ENCODE measurements at regions not wholly inside any gene's neighbourhood (a gene's known extent, or its start where the extent isn't known, plus 50 kb on each side); places are given as distances from the start of the nearest gene placed in this dataset.
"Not testable (repeated sequence)": the region's sequence is repeated elsewhere in the genome, so short reads cannot be mapped to it uniquely, and the experiment has no call there.

DNA sequence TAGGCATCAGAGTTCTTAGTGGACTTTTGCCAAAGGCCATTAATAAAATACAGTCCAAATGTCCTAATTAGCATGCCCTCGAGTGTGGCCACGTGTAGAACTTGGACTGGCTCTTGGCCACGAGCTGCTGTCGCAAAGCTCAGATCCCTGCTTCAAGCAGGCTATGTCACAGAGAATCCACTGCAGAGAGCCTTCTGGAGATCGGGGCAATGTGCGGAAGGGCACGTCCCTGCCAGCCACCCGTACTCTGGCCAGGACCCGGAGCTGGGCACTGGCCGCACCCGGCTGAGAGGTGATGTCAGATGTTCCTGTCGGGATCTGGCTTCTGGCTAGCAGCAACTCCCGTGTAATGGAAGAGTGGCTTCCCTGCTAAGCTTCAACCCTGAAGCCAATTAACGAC is 432.7 kb upstream of the ID2 start:
- DNase-seq (ENCODE audit: low read depth in 3 of 3) = no peak

DNA sequence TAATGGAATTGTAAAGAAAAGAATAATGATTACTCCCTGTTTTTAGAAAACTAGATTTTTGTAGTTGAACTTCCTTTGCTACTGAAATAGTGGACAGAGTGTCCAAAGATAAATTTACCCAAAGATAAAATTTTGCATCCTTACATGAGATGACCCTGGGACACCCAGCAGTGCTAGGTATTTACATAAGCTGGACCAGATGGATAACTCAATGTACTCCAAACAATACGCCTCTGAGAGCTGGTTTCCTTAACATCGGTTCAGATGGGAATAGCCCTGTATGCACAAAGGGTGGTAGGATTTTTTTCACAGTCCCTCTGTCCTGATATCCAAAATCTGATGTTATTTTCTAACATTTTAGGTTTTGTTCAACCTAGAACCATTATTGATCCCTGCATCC is 432.1 kb upstream of the ID2 start:
- no peak for DNase-seq (ENCODE audit: low read depth in 3 of 3)

DNA sequence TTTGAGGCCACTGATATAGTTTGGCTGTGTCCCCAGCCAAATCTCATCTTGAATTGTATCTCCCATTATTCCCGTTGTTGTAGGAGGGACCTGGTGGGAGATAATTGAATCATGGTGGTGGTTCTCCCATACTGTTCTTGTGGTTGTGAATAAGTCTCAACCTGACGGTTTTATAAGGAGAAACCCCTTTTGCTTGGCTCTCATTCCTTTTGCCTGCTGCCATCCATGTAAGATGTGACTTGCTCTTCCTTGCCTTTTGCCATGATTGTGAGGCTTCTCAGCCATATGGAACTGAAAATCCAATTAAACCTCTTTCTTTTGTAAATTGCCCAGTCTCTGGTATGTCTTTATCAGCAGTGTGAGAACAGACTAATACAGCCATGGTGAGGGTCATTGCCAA is 431.6 kb upstream of the ID2 start:
- not testable (repeated sequence) for DNase-seq (ENCODE audit: low read depth in 3 of 3)

DNA sequence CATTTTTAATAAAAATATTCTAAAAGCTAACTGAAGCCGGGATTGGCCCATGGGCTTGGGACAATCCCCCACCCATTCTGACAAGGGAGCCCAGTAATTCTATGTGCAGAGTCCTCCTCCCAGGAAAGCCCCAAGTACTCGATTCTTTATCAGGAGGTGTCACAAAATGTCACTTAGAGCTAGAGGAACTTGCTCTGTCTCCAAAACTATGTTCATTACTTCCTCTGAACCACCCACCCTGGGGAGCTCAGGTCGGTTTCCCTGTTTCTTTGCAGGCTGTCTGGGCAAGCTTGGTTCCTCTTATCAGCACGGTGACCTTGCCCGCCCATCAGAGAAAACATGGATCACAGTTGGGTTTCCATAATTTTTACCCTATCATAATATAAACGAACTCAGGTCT is 430.6 kb upstream of the ID2 start:
- DNase-seq (ENCODE audit: low read depth in 3 of 3) = no peak

DNA sequence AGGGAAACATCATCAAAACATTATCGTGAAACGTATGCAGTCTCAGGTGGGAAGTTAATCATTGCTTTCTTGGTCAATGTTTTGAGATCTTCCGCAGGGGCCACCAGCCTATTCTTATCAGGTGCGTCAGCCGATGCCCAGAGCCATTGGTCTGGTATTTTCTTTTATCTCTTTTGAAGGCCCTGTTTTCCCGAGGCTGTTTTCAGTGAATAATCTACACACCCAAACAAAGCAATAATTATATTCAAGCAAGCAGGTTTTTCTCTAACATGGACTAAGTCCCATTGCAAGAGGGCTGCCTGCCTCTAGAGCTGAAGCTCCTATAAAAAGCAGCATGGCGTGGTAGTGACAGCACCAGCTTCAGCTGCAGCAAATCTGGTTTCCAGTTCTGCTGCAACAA is 430.0 kb upstream of the ID2 start:
- no peak for DNase-seq (ENCODE audit: low read depth in 3 of 3)

DNA sequence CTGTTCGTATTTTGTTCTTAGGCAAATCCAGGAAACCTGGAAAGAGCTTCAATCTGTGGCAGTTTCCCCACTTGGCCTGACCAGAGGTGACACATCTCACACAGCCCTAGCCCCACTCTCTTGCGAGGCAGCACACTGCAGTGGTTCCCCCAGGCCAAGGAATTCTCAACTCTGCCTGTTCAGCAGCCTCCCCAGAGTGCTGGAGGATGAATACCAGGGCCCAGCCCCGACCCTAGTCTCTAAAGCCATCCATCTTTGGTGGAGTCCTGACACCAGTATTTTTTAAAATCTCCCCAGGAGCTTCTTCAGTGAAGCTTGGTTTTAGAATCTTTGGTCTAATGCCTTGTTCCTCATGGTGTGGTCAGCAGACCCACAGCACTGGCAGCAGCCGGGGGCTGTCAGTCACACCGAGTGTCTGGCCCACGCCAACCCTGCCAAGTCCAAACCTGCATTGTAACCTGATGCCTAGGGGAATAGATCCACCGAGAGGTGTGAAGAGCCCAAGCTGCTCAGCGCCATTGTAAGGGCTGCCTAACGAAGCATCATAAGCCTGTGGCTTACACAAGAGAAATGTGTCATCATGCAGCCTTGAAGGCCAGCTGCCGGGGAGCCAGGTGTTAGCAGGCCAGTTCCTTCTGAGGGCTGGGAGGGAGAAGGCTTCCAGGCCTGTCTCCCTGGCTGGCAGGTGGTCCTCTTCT is 428.7 kb upstream of the ID2 start:
- no peak for DNase-seq (ENCODE audit: low read depth in 3 of 3)

DNA sequence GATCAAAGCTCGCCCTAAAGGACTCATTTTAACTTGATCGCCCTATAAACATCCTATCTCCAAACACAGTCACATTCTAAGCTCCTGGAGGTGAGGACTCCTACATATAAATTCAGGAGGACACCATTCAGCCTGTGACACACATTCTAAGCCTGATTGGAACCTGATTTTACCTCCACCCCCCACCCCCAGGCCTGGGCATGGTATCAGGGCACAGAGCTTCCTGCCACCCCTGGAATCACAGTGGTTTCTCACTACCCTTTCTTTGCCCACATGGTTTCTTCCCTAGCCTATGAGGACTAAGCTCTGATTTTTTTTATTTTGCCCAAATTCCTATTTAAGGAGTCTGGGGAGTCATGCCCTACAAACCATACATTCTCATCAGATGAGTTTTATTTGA is 428.1 kb upstream of the ID2 start:
- DNase-seq (ENCODE audit: low read depth in 3 of 3) = no peak

DNA sequence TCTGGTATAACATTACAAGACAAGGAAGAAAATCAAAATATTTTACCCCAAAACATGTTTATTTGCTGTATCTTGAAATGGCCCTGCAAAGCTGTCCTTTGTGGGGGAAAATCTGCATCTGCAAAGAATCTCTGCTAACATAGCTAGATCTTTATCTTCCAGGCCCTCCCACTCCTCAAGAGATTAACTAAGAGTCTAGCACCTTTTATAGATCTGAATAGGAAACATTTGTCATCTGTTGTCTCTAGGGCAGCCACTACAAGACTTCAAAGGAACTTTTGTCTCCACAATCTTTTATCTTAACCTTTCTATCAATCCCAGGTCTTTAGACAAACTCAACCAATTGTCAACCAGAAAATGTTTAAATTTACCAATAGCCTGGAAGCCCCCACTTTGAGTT is 427.6 kb upstream of the ID2 start:
- DNase-seq (ENCODE audit: low read depth in 3 of 3) = not testable (repeated sequence)

DNA sequence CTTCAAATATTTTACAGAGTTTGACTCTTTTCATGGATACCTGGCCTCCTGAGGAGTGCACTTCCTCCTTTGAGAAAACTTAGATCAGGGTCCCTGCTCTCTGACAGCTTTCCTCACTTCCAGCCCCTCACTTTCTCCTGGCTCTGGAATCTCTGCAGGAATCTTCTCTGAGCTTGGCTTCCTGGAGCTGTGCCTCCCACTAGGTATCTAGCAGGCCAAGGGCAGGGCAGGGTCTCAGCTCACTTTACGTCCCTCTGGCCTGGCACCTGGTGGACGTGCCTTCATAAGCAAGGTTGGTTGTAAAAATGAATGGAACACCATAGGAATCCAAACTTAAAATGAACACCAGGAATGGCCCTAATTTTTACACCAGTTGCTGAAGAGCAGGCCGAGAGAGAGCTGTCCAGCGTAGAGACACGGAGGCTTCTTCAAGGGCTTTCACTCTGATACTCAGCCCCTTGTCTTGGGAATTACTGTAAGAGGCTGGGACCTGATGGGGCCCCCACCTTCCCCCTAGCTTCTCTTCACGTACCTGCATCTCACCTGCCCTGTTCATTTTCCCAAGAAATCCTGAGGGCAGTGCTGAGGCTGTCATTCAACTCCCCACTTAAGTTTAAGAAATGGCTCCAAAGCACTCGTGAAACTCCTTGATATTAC is 426.9 kb upstream of the ID2 start:
- DNase-seq (ENCODE audit: low read depth in 3 of 3) = no peak

DNA sequence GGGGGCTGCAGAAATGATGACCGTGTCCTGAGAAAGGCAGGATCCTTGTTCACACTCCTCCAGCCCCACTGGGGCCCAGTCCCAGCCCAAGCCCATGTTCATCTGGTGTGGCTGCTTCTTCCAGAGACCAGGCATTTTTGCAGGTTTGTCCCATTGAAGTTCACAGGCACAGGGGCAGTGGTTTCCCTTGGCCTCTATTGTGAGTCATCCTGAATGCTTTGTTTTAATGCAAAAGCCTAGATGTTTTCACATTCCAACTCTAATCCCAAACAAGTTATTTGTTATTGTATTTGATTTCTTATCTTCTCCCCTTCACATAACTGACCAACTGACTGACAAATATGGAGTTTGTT is 426.4 kb upstream of the ID2 start:
- DNase-seq (ENCODE audit: low read depth in 3 of 3) = no peak

DNA sequence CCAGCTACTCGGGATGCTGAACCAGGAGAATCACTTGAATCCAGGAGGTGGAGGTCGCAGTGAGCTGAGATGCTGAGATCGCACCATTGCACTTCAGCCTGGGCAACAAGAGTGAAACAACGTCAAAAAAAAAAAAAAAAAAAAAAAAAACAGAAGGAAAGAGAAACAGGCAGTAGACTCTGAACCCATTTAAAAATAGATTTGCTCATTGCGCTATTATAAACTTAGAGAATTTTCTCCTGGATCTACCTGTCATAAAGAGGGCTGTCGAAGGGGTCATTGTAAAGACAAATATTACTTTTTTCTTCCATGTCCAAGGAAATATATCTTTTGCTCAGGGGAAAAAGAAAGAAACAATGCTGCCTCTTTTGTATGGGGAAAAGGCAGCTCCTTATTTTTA is 425.0 kb upstream of the ID2 start:
- DNase-seq (ENCODE audit: low read depth in 3 of 3) = no peak

DNA sequence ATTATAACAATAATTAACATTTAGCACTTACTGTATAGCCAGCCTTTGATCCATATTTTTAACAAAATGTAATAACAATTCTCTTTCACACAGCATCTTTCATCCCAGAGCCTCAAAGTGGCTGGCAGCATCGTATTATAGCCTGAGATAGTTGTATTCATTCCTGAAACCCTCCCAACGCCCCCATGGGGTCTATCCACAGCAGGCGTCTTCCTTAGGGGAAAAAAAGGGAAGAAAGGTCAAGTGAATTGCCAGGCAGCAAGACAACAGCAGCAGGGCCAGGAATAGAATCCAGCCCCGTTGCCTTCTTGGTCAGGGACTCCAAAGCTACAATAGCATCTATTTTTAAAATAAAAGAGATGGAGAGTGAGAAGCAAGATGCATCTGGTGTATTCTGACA is 424.4 kb upstream of the ID2 start:
- no peak for DNase-seq (ENCODE audit: low read depth in 3 of 3)

DNA sequence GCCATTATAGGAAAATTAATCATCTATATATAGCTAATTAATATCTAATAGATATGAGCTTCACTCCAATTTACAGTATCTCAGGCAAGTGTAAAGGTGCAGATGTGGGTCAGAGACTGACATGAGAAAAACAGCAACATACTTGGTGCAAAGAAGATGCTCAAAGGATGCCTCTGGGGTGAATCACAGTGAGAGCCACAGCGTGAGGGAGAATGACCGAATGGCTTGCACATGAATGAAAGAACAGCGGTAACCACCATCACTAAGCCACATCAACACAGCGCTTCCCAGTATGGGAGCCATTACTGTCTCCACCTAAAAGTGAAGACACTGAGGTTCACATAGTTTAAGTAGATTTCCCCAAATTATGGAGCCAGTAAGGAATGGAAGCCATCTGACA is 423.4 kb upstream of the ID2 start:
- no peak for DNase-seq (ENCODE audit: low read depth in 3 of 3)

DNA sequence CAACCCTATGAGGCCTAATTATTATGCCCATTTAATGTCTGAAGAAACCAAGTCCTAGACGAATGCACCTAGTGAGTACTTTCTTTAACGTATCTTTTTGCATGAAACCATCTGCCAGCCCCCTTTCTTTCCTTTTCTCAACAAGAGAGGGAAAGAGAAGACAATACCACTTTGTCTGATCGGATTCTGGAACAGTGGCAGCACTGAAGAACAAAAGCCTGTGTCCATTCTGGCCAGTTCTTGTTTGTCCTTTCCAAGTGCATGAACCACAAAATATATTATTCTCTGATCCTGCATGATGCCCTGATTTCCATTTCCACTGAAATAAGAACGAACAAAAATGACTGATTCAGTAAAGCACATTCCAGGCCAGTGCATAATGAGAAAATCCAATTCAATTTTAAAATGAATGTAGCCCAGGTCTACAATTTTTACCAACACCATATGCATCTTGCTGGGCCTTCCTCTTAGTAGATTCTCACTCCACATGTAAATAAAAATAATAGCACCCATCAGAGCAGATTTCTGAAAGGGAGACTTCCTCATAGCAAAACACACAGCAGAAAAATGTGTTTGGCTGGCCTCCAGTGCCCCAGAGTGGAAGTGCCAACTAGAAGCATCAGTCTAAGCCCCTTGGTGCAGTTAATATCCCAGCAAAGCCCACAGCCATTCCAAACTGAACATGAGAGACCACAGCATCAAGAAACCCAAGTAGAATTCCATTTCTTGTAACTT is 422.6 kb upstream of the ID2 start:
- no peak for DNase-seq (ENCODE audit: low read depth in 3 of 3)

DNA sequence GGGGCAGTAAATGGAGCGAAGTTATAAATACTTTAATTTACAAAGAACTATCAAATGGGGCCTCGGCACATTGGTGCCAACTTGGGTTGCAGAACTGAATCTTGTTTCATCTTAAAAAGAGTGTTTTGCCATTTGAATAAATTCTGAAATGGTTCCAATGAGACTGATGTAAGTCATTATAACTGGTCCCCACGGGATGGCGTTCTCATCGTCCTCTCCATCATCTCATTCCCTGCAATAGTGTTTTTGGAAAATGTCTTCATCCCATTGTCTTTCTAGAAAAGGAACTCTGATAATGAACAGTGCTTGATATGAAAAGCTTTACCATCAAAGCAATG is 422.0 kb upstream of the ID2 start:
- no peak for DNase-seq (ENCODE audit: low read depth in 3 of 3)

DNA sequence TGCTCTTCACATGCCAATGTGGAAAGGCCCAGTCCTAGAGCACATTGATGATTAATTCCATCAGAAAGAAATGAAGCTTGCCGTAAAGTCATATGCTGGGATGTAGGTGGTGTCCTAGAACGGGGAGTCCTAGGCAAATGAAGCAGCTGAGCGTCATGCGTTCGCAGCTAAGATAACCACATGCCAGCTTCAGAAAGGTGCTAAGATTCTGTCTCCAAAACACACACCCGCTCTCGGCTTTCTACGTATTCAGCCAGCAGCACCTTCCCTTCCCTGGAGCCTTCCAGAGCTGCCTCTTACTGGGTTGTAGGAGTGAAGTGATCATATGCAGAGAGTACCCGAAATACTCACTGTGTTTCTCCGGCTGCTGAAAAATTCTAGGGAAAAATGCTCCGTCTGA is 421.6 kb upstream of the ID2 start:
- no peak for DNase-seq (ENCODE audit: low read depth in 3 of 3)

DNA sequence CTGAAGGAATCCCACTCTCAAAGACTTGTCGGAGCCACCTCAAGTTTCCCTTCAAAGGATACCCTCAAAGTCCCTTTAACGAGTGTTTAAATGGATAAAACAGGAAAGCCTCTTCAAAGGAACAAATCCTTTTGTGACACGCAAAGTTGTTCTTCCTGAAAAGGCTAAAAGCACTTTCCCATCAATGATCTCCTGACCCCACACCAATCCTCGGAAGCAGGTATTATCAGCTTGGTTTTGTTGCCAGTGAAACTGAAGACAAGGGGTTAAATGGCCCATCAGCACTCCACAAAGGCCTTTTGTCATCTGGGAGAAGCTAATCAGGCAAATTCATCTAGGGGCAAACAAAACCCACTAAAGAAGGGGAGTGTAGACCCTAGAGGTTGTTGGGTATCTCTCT is 418.0 kb upstream of the ID2 start:
- DNase-seq (ENCODE audit: low read depth in 3 of 3) = no peak

DNA sequence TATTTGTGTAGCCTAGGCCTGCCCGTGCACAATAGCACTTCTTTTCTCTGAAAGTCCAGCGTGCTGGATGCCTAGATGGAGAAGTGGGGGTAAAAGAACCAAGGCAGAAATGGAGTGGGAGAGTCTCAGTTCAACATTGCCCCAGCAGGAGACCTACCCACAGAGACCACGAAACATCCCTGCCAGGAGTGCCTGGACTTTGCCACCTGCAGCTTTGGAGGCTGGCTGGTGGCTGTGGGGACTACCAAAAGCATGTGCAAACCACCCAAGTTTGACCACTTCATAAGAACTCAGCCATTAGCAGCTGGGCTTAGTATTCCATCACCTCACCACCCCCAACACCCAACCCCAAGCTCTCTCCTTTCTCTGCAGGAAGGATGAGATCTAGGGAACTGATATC is 416.9 kb upstream of the ID2 start:
- DNase-seq (ENCODE audit: low read depth in 3 of 3) = no peak

DNA sequence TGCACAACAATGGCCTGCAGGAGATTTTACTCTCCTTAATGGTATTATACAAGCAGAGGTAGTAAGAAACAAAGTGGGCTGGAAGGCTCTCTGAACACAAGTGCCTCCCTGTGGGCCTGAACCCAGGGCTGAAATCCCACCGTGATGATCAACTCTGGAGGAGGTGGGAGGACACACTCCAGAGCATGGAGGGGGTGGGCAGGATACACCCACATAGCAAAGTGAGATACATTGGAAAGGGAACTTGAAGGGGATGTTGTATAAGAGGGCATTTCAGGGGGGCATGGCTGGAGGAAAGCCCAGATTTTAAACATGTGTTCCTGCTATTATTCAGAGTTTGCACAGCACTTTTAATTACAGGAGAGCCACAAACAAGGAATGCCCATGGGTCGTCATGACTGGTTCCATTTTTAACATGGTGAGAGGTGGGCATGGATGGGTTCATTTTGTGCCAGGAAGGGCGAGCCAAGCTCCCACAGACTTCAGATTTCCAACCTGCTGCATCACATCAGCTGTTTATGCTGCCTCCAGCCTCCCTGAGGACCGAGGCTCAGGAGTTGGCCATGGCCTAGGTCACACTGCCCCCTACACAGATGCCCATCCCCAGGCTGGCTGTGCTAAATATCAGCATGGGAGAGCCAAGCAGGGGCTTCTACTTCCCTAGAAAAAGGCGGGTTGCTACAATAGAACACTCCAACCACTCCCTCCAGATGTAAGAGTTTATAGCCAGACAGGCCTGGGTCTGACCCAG is 416.2 kb upstream of the ID2 start:
- DNase-seq (ENCODE audit: low read depth in 3 of 3) = no peak

DNA sequence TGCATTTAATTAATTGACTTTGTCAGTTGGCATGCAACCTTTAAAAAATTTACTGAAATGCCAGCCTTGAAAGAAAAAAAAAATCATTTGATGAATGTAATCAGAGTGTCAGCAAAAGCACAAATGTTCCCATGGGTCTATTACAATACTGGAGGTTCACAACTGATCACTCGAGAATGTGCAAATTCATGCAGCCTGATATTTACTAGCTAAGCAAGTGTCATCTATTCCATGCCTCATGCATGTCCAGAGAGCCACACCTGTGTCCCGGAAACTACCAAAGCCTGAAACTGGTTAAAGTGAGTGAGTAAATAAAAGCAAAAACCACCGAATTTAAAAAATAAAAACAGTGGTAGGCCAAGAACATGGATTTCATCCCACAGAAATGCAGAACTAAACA is 415.3 kb upstream of the ID2 start:
- no peak for DNase-seq (ENCODE audit: low read depth in 3 of 3)

DNA sequence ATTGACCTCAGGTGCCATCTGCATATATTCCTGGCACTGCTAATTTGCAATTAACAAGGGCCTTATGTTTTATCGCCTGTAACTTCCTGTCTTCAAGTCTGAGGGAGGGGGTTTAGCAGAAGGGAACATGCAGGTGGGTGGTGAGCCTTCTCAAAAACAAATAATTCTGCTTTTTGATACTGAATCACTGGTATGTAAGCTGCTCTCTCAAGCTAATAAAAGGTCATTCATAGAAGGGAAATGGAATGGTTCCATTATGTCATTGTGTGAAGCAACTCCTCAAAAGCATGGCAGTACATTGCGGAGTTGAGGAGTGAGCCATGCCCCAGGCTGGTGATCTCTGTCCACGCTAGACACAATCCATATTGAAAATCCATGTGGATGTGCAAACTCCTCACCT is 414.8 kb upstream of the ID2 start:
- no peak for DNase-seq (ENCODE audit: low read depth in 3 of 3)

DNA sequence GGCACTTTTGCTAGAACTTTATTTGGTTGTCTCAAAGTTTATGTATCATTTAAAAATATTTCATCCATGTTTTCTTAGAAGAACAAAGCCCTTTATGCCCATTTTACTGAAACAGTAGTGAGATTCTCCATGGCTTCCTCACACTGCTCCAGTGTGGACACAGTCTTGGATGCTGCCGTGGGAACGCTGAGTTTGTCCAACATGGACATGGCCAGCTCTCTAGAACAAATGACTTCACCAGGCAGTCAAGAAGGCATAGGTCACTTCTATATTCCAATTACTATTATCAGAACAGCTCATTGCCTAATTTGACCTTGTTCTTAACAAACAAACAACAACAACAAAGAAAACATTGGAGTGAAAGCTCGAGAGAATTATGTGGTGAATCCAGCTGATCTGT is 414.1 kb upstream of the ID2 start:
- DNase-seq (ENCODE audit: low read depth in 3 of 3) = no peak
